ENCODE measurements at regions not wholly inside any gene's neighbourhood (a gene's known extent, or its start where the extent isn't known, plus 50 kb on each side); places are given as distances from the start of the nearest gene placed in this dataset.

GRCh38 chr1:29712801-29713200 is 476.5 kb downstream of the PTPRU start:
- DNase-seq (ENCODE audit: low read depth in 2 of 2), result no peak

GRCh38 chr1:29712284-29712651 is 475.9 kb downstream of the PTPRU start:
- DNase-seq (ENCODE audit: low read depth in 2 of 2), result no peak

DNA sequence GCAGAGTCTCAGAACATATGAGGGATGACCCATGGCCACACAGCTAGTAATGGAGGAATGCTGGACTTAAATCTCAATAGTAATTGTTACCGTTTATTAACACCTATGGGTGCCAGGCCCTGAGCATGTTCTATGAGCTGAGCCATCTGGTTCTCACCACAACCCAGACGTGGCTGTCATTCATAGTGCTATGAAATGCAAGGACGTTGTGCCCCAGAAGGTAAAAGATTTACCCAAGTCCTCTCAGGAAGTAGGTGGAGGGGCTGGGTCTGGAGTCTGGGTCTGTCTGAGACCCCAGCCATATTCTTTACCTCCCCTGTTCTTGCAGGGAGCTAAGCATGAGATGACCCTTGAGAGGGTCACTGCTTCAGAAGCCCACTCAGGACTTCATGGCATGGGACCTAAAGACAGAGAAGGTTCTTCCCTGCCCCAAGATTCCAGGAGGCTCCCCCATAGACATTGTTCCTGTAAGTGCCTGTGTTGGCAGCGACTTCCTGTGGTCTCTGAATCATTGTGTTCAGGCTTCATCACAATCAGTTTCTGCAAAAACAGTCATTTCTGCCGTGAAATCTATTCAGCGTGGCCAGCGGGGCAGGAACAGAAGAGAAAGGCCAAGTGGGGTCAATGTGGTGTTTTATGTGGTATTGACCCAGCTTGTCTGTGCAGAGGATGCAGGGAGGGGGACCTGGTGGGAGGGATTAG is 475.4 kb downstream of the PTPRU start:
- peak in 1 of 2 experiments; percentile 21 for DNase-seq (ENCODE audit: low read depth in 2 of 2)

DNA sequence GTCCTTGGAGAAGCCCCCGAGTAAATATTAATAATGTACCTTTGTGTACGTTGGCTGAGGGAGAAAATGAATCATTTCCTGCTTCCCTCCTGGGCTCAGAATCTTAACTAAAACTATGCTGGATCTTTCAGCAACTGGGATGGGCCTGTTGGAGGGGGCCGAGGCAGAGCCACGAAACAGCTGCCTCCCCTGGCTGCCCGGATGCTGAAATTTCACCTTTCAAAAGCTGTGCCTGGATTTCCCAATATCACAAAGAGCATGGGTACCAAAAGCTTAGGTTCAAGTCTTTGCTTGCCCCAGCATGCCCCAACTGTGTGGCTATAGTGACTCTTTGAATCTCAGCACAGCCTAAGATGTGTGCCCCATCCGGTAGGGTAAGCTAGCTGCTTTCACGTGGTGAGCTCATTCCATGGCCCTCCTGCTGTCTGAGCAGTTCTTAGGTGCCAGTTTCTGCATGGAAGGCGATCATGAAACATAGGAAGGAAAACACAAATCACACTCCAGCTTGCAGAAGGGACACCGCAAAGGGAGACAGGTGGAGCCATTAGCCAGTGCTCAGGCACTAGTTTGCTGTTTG is 473.5 kb downstream of the PTPRU start:
- DNase-seq (ENCODE audit: low read depth in 2 of 2), result no peak

GRCh38 chr1:29708796-29709703 is 472.7 kb downstream of the PTPRU start:
- DNase-seq (ENCODE audit: low read depth in 2 of 2), result no peak

DNA sequence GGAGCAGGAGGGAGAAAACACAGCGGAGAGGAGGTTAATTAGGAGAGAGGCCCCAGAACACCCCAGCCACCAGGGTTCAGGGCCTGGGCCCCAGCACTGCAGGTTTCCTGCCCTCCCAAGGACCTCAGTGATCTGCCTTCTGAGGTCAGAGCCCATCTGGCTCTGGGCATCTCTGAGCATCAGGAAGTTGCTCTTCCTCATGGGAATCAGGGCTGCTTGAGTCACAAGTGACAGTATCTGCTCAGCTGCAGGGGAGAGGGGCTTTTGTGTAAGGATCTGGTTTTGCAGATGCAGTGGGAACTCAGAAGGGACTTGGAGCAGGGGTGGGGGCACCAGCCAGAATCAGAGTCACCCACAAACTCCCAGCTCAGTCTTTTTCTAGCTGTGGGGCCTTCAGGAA is 472.1 kb downstream of the PTPRU start:
- DNase-seq (ENCODE audit: low read depth in 2 of 2), result no peak

- no peak for DNase-seq (ENCODE audit: low read depth in 2 of 2)
Measured at GRCh38 chr1:29707796-29708195, 471.5 kb downstream of the PTPRU start.

- peak in 1 of 2 experiments; percentile 41 for DNase-seq (ENCODE audit: low read depth in 2 of 2)
Measured at GRCh38 chr1:29706936-29707335, 470.6 kb downstream of the PTPRU start.

- no peak for DNase-seq (ENCODE audit: low read depth in 2 of 2)
Measured at GRCh38 chr1:29704430-29704829, 468.1 kb downstream of the PTPRU start.

GRCh38 chr1:29703596-29704370 is 467.5 kb downstream of the PTPRU start:
- no peak for DNase-seq (ENCODE audit: low read depth in 2 of 2)

GRCh38 chr1:29700491-29700890 is 464.2 kb downstream of the PTPRU start:
- DNase-seq (ENCODE audit: low read depth in 2 of 2), result no peak

GRCh38 chr1:29698626-29699025 is 462.3 kb downstream of the PTPRU start:
- no peak for DNase-seq (ENCODE audit: low read depth in 2 of 2)

DNA sequence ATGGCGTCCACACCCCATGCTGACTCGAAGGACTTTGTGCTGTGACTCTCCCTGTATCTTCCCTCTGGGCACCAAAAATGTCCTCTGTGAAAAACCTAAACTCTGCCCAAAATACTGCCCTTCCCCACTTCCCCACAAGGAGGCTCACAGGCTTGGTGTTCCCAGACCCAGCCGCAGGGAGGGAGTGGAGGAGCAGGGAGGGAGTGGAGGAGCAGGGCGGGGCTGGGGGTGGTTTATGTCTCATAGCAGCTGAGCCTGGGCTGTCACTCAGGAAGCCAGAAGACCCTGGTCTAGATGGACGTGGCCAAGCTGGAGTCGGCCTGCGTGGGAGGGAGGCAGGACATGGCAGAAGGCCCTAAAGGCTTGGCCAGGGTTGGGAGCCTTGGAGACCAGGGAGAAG is 461.7 kb downstream of the PTPRU start:
- no peak for DNase-seq (ENCODE audit: low read depth in 2 of 2)

GRCh38 chr1:29697391-29697780 is 461.1 kb downstream of the PTPRU start:
- no peak for DNase-seq (ENCODE audit: low read depth in 2 of 2)

DNA sequence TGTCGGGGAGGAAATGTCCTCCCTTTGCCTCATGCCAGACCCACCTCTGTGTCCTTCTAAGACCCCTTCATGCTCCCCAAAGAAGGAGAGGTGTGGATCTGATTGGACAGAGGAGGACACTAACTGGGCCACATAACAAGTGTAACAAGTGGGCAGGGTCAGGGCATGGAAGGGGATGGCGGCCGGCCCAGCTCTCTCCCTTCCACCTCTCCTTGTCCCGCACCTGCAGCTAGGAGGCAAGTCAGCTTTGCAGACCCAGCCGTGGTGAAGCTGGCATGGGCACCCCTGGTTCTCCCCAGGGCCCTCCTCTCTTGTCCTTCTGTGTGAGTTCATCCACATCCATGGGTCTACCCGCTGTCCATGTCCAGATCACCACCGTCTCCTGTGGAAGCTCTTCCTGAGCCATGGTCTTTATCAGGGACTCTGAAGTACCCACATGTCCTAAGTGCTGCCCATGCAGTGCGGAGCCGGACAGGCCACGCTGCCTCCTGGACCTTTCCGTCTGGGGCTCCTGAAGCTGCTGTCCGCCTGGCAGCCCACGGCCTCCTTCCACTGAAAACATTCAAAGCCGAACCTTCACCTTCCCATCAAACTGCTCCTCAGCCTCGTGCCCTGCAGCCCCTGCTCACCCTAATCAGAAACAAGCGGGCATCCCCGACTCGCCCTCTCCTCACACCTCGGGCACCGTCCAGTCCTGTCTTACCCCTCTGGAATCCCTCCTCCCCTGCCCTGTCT is 460.5 kb downstream of the PTPRU start:
- no peak for DNase-seq (ENCODE audit: low read depth in 2 of 2)

- no peak for DNase-seq (ENCODE audit: low read depth in 2 of 2)
Measured at GRCh38 chr1:29695803-29696202, 459.5 kb downstream of the PTPRU start.

- no peak for DNase-seq (ENCODE audit: low read depth in 2 of 2)
Measured at GRCh38 chr1:29695036-29695435, 458.7 kb downstream of the PTPRU start.

DNA sequence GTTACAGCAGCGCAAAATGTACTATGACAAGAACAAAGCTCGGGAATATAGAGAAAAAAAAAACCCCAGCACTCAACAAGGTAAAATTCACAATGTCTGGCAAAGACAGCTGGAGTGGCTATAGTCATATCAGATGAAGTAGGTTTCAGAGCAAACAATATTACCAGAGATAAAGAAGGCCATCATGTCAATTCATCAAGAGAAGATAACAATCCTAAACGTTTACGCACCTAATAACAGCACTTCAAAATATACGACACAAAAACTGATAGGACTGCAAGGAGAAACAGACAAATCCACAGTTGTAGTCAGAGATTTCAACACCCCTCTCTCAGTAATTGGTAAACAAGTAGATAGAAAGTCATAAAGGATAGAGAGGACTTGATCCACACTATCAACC is 455.2 kb downstream of the PTPRU start:
- DNase-seq (ENCODE audit: low read depth in 2 of 2), result no peak

DNA sequence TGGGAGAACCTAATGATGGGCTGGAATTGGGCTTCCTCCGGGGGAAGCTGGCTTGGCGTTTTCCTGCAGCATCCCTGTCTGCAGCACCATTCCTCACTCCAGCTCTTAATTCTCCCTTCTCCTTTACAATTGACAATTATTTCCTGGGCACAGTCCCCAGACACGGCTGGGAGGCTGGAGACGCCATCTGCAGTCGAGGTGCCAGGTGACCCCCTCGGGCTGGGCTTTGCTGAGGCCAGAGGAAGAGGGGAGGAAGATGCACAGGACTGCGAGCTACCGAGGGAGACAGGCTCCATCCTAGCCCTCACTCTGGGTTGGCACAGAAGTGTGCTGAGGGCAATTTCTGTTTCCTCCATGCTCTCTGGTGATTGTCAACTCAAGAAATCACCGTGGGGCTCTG is 453.8 kb downstream of the PTPRU start:
- no peak for DNase-seq (ENCODE audit: low read depth in 2 of 2)

DNA sequence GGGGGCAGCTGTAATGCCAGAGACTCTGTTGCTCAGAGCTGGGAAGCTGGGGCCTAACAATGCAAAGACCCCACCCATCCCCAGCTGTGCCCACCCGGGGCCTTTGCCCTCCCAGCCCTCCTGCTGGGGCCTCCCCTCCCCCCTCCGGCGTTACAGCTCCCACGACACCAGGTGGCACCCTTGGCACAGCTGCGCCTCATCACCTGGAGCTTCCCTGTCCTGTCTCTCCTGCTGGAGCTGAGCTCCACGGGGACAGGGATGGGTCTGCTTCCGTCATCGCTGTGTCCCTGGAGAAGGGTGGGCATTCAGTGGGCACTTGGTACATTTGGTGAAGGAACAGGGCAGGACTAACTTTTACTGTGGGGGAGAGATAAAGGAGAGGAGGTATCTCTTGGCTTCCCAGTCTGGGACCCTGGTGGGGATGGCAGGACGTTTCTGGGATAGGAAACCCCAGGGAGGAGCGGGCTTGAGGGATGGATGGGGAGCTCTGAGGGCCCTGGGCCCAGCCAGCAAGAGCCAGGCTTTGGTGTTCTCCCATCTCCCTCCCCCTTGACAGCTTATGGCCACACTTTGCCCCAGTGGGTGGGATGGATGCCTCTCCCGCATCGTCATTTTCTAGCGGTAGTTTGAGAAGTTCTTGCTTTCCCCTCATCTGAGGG is 453.2 kb downstream of the PTPRU start:
- DNase-seq (ENCODE audit: low read depth in 2 of 2), result no peak
